ENCODE measurements at regions not wholly inside any gene's neighbourhood (a gene's known extent, or its start where the extent isn't known, plus 50 kb on each side); places are given as distances from the start of the nearest gene placed in this dataset.

GRCh38 chrX:115966920-115967319, 203.6 kb upstream of the AGTR2 start:
- TF ChIP-seq CTCF (IDR thresholded peaks at IDR 0.05 in 2 of 3, conservative IDR thresholded peaks at IDR 0.05 in 1 of 3; ENCODE audit: borderline replicate concordance in 1 of 3, insufficient read depth in 1 of 3, low read depth in 2 of 3, low read length in 2 of 3), result no peak
- TF ChIP-seq TCF7L2 (IDR thresholded peaks at IDR 0.05; ENCODE audit: borderline replicate concordance, extremely low read depth, insufficient read depth, insufficient read length), result no peak
- TF ChIP-seq REST (IDR thresholded peaks at IDR 0.05; ENCODE audit: low read depth), result no peak
- TF ChIP-seq EZH2phosphoT487 (IDR thresholded peaks at IDR 0.05; ENCODE audit: borderline replicate concordance), result no peak
- no peak for TF ChIP-seq JUND (IDR thresholded peaks at IDR 0.05)
- no peak for TF ChIP-seq MAX (IDR thresholded peaks at IDR 0.05)
- TF ChIP-seq YY1 (IDR thresholded peaks at IDR 0.05; ENCODE audit: extremely low read depth, insufficient replicate concordance, low read depth, low read length), result no peak
- TF ChIP-seq CEBPB (IDR thresholded peaks at IDR 0.05; ENCODE audit: low read depth), result no peak
- no peak for TF ChIP-seq POLR2A (IDR thresholded peaks at IDR 0.05; ENCODE audit: borderline replicate concordance, extremely low read depth, insufficient read depth, insufficient read length)
- TF ChIP-seq POLR2AphosphoS5 (IDR thresholded peaks at IDR 0.05; ENCODE audit: low read depth, low read length), result no peak
- no peak for TF ChIP-seq EZH2 (IDR thresholded peaks at IDR 0.05)
- no peak for TF ChIP-seq SP1 (IDR thresholded peaks at IDR 0.05; ENCODE audit: low read depth)
- TF ChIP-seq SIN3A (IDR thresholded peaks at IDR 0.05; ENCODE audit: low read depth), result no peak
- TF ChIP-seq ZBTB33 (IDR thresholded peaks at IDR 0.05; ENCODE audit: extremely low read depth, insufficient replicate concordance, low read length), result no peak
